Tibial nerve (tissue), 3 donors: ENCODE measurements at regions not wholly inside any gene's neighbourhood (a gene's known extent, or its start where the extent isn't known, plus 50 kb on each side); places are given as distances from the start of the nearest gene placed in this dataset.

Source experiments
- CTCF ChIP-seq, 5 experiments: fragments of 200-600 bp in 3 of 5; fragments of 450-650 bp in 2 of 5; sonication (generic) in 3 of 5; IDR thresholded peaks; one replicate each; pipeline ENCODE4 v1.5.1; 2016 to 2019; ENCODE audit warnings: antibody characterized with exemption in 5 of 5, mild to moderate bottlenecking in 3 of 5, moderate library complexity in 2 of 5
- POLR2A ChIP-seq, 2 donors: fragments of 450-650 bp; IDR thresholded peaks; one replicate each; pipeline ENCODE4 v1.6.1; 2017; ENCODE audit warnings: antibody characterized with exemption in 2 of 2, mild to moderate bottlenecking in 2 of 2, moderate library complexity in 2 of 2

- TF ChIP-seq CTCF (IDR thresholded peaks at IDR 0.05) (no peak), POLR2A (IDR thresholded peaks at IDR 0.05) (no peak)
These were observed 104.8 kb upstream of the ZNF648 start for GRCh38 chr1:182166321-182166720.
